ENCODE measurements at regions not wholly inside any gene's neighbourhood (a gene's known extent, or its start where the extent isn't known, plus 50 kb on each side); places are given as distances from the start of the nearest gene placed in this dataset.
"Not testable (repeated sequence)": the region's sequence is repeated elsewhere in the genome, so short reads cannot be mapped to it uniquely, and the experiment has no call there.

DNA sequence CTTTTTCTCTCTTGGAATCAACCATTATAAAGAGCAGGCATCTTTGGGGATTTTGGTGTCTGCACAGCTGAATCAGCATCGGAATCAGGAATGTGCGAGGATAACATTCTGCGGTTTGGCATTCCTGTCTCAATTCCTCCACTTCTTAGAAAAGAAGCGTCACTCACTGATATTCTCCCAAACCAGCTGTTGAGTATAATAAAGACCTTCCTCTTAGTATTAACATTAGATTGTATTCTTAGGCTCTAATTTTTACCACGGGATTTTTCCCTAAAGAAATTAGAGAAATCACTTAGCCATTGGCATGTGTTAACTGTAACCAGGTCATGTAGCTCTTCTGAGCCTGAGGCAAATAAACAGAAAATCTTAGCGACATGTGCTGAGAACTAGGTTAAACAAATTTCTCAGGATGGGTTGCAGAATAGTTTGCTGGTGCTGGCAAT, 128.7 kb downstream of the TMX1 start:
- Histone ChIP-seq H3K4me1 (ENCODE audit: insufficient read depth, low read length) (no peaks in the 10 kb centered on the region), H3K27me3 (ENCODE audit: insufficient read depth, low read length, poor library complexity) (peaks cover 3% of the 10 kb centered on the region), H4K20me1 (ENCODE audit: insufficient read depth, low read length) (no peaks in the 10 kb centered on the region), H3K9me3 (ENCODE audit: insufficient read depth, low read length, severe bottlenecking) (no peaks in the 10 kb centered on the region), H3K36me3 (ENCODE audit: insufficient read depth, low read length) (no peaks in the 10 kb centered on the region), H3K79me2 (ENCODE audit: insufficient read depth, low read length) (no peaks in the 10 kb centered on the region), H3K9ac (ENCODE audit: low read depth, low read length) (no peak overlapping the region), H2AFZ (ENCODE audit: low read depth, low read length) (no peak overlapping the region), H3K27ac (ENCODE audit: low read length) (no peak overlapping the region), H3K4me2 (ENCODE audit: insufficient read depth, low read length) (no peak overlapping the region), H3K4me3 (ENCODE audit: low read depth in 1 of 2, low read length in 2 of 2) (no peak overlapping the region)
- no peak for ATAC-seq (ENCODE audit: insufficient read depth, low read depth)
- TF ChIP-seq, protein P1, sequence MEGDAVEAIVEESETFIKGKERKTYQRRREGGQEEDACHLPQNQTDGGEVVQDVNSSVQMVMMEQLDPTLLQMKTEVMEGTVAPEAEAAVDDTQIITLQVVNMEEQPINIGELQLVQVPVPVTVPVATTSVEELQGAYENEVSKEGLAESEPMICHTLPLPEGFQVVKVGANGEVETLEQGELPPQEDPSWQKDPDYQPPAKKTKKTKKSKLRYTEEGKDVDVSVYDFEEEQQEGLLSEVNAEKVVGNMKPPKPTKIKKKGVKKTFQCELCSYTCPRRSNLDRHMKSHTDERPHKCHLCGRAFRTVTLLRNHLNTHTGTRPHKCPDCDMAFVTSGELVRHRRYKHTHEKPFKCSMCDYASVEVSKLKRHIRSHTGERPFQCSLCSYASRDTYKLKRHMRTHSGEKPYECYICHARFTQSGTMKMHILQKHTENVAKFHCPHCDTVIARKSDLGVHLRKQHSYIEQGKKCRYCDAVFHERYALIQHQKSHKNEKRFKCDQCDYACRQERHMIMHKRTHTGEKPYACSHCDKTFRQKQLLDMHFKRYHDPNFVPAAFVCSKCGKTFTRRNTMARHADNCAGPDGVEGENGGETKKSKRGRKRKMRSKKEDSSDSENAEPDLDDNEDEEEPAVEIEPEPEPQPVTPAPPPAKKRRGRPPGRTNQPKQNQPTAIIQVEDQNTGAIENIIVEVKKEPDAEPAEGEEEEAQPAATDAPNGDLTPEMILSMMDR (IDR thresholded peaks at IDR 0.05; ENCODE audit: borderline replicate concordance, extremely low read depth, low read length, poor library complexity, severe bottlenecking) = no peak
- TF ChIP-seq EZH2 (IDR thresholded peaks at IDR 0.05; ENCODE audit: borderline replicate concordance, low read depth, low read length, severe bottlenecking) = no peak
- DNase-seq = no peak

DNA sequence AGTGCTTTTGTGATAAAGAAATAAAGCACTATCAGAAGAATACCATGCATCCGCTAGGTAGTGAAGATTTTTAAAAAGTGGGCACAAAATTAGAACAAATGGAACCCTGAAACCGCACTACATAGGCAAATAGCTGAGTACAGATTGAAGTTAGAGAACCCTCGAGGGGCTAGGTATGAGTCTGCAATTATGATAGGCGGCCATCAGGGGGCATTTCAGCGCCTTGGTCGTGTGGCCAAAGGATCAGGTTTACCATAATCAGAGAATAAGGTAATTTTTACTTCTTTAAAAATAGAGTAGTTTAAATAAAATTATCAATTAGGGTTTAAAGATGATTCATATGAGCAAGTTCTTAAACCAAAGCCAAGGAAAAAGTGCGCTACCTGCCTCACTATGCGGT, 129.8 kb downstream of the TMX1 start:
- no peaks in the 10 kb centered on the region for H3K36me3 ChIP-seq (ENCODE audit: insufficient read depth, low read length)
- H3K27ac ChIP-seq (ENCODE audit: low read length) = no peak overlapping the region
- DNase-seq (peak; percentile 12), ATAC-seq (ENCODE audit: insufficient read depth, low read depth) (no peak)
- no peak overlapping the region for H3K4me3 ChIP-seq (ENCODE audit: low read depth in 1 of 2, low read length in 2 of 2)
- no peak overlapping the region for H2AFZ ChIP-seq (ENCODE audit: low read depth, low read length)
- H3K79me2 ChIP-seq (ENCODE audit: insufficient read depth, low read length) = no peaks in the 10 kb centered on the region
- no peaks in the 10 kb centered on the region for H3K9me3 ChIP-seq (ENCODE audit: insufficient read depth, low read length, severe bottlenecking)
- no peak overlapping the region for H3K9ac ChIP-seq (ENCODE audit: low read depth, low read length)
- no peak for TF ChIP-seq EZH2 (IDR thresholded peaks at IDR 0.05; ENCODE audit: borderline replicate concordance, low read depth, low read length, severe bottlenecking)
- TF ChIP-seq, protein P1 (IDR thresholded peaks at IDR 0.05; ENCODE audit: borderline replicate concordance, extremely low read depth, low read length, poor library complexity, severe bottlenecking) = peak; percentile 51
- no peak overlapping the region for H3K4me2 ChIP-seq (ENCODE audit: insufficient read depth, low read length)
- no peaks in the 10 kb centered on the region for H4K20me1 ChIP-seq (ENCODE audit: insufficient read depth, low read length)
- no peaks in the 10 kb centered on the region for H3K4me1 ChIP-seq (ENCODE audit: insufficient read depth, low read length)
- peaks cover 3% of the 10 kb centered on the region for H3K27me3 ChIP-seq (ENCODE audit: insufficient read depth, low read length, poor library complexity)

DNA sequence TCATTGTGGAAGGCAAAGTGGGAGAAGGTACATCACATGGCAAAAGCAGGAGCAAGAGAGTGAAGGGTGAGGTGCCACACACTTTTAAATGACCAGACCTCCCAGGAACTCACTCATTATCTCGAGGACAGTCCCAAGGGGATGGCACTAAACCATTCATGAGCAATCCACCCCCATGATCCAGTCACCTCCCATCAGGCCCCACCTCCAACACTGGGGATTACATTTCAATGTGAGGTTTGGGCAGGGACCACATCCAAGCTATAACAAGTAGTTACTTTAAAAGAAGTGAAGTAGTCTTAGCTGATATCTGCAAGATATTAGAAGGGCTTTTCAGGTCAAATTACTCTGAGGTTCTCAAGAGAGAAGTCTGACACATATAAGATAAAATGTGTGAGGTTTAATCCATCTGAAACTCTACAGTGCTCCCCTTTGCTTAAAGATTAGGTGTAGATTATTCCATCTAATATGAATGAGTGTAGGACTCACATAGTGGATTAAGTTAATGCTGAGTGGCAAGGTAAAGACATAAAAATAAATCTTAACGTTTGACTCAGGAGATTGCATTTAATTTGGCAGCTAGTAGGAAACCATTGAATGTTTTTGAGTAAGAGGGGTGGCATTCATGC, 130.8 kb downstream of the TMX1 start:
- no peaks in the 10 kb centered on the region for H3K36me3 ChIP-seq (ENCODE audit: insufficient read depth, low read length)
- H4K20me1 ChIP-seq (ENCODE audit: insufficient read depth, low read length) = no peaks in the 10 kb centered on the region
- no peaks in the 10 kb centered on the region for H3K9me3 ChIP-seq (ENCODE audit: insufficient read depth, low read length, severe bottlenecking)
- H2AFZ ChIP-seq (ENCODE audit: low read depth, low read length) = no peak overlapping the region
- peaks cover 3% of the 10 kb centered on the region for H3K27me3 ChIP-seq (ENCODE audit: insufficient read depth, low read length, poor library complexity)
- H3K4me2 ChIP-seq (ENCODE audit: insufficient read depth, low read length) = no peak overlapping the region
- H3K4me1 ChIP-seq (ENCODE audit: insufficient read depth, low read length) = no peaks in the 10 kb centered on the region
- no peak overlapping the region for H3K4me3 ChIP-seq (ENCODE audit: low read depth in 1 of 2, low read length in 2 of 2)
- no peak for ATAC-seq (ENCODE audit: insufficient read depth, low read depth)
- no peak overlapping the region for H3K9ac ChIP-seq (ENCODE audit: low read depth, low read length)
- no peak overlapping the region for H3K27ac ChIP-seq (ENCODE audit: low read length)
- TF ChIP-seq, protein P1 (IDR thresholded peaks at IDR 0.05; ENCODE audit: borderline replicate concordance, extremely low read depth, low read length, poor library complexity, severe bottlenecking) = no peak
- no peak for TF ChIP-seq EZH2 (IDR thresholded peaks at IDR 0.05; ENCODE audit: borderline replicate concordance, low read depth, low read length, severe bottlenecking)
- no peaks in the 10 kb centered on the region for H3K79me2 ChIP-seq (ENCODE audit: insufficient read depth, low read length)
- DNase-seq = no peak

DNA sequence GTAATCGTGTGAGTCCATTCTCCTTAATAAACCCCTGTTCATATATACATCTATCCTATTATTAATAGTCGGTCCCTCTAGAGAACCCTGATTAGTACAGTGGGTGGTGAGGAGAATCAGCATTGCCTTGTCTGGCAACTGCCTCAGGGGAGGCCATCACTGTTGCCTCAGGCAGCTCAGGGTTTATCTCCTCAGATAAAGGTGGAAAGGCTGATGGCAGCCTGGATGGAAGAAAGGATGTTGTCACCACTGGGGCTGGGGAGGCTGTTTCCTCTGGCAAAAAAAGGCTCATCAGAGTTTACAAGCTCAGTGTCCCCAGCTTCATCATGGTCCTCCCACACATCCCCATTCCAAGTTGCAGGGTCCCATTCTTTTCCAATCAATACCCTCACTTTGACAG, 137.1 kb downstream of the TMX1 start:
- not testable (repeated sequence) for ATAC-seq (ENCODE audit: insufficient read depth, low read depth); H4K20me1 ChIP-seq (ENCODE audit: insufficient read depth, low read length)

More for the DNA sequence above, 137.1 kb downstream of the TMX1 start:
- H3K9ac ChIP-seq (ENCODE audit: low read depth, low read length); DNase-seq; H3K4me1 ChIP-seq (ENCODE audit: insufficient read depth, low read length); H3K27ac ChIP-seq (ENCODE audit: low read length); H3K36me3 ChIP-seq (ENCODE audit: insufficient read depth, low read length); H3K4me3 ChIP-seq (ENCODE audit: low read depth in 1 of 2, low read length in 2 of 2); H3K27me3 ChIP-seq (ENCODE audit: insufficient read depth, low read length, poor library complexity); H3K79me2 ChIP-seq (ENCODE audit: insufficient read depth, low read length); H3K4me2 ChIP-seq (ENCODE audit: insufficient read depth, low read length); H3K9me3 ChIP-seq (ENCODE audit: insufficient read depth, low read length, severe bottlenecking); H2AFZ ChIP-seq (ENCODE audit: low read depth, low read length): not testable (repeated sequence)
